ENCODE measurements at regions not wholly inside any gene's neighbourhood (a gene's known extent, or its start where the extent isn't known, plus 50 kb on each side); places are given as distances from the start of the nearest gene placed in this dataset.

GRCh38 chr1:83698644-83699043 lies 300.3 kb downstream of the TTLL7 start:
- no peak for TF ChIP-seq CTCF (IDR thresholded peaks at IDR 0.05)
- no peak for TF ChIP-seq POLR2AphosphoS5 (IDR thresholded peaks at IDR 0.05)

Measured in upper lobe of left lung (tissue), 4 donors.